ENCODE measurements at regions not wholly inside any gene's neighbourhood (a gene's known extent, or its start where the extent isn't known, plus 50 kb on each side); places are given as distances from the start of the nearest gene placed in this dataset.
A peak's percentile ranks its signal among the peaks of the same experiment; 100 is the strongest.
"Not testable (repeated sequence)": the region's sequence is repeated elsewhere in the genome, so short reads cannot be mapped to it uniquely, and the experiment has no call there.

DNA sequence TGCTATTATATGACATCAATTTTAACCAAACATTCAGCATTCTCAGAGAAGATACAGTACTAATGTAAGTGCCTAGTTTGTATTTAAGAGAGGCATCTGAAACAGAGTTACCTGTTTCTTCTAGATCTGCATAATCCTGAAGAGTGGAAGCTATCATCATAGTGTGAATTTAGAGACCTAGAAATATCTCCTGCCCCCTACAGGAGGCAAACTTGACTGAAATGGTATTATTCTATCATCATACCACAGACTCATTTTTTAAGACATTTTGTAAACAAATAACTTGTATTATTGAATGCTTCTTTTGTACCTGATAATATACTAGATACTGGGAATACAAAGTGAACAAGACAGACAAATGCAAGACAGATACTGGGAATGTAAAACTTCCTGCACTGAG is 216.8 kb upstream of the RPS23 start:
- no peak for DNase-seq (ENCODE audit: low read depth in 2 of 2)

DNA sequence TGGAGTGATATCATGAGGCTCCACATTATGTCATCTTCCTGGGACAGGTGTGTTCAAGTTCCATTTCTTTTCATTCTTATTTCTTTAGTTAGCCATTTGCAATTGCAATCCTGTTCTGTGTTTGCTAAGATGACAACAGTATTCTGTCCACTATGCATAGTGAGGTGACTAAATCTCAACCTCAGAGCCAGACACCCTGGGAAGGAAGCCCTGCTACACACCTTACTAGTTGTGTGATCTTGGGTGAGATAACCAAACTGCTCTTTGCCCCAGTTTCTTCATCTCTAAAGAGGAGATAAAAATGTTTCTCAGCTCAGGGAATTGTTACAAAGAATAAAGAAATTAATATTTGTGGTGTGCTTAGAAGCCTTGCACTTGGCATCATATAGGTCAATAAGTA is 215.1 kb upstream of the RPS23 start:
- DNase-seq (ENCODE audit: low read depth in 2 of 2), result no peak

DNA sequence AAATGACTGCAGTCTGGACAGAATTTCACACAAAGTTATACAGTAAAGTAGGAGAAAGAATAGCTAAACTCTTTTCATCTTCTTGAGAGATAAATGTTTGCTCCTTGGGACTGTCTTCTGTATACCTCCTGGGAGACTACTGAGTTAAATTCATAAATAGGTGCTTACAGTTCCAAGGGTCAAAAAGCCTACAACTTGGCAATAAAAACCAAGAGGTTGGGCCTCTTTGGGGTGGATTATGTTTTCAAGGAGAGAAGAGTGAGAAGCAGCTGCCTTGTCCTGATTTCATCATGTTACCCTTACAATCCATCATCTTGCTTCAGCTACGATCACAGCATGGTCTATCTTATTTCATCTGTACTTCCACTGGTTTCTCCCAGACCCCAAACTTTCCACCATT is 213.2 kb upstream of the RPS23 start:
- DNase-seq (ENCODE audit: low read depth in 2 of 2), result no peak

DNA sequence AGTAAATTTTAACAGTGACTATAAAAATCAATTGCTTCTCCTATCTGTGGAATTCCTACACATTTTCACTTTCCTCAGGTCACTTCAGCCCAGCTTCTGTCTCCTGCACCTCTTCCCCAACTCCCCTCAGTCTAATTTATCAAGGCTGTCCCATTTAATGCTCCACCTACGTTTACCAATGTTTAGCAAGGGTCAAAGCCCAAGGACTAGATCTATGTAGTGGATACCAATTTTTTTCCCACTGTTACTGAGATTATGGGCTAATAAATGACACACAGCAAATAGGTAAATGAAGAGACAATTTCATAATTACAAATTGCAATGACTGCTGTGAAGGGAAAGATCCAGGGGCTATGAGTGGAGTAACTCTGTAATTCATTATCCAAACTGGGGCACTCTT is 211.5 kb upstream of the RPS23 start:
- no peak for DNase-seq (ENCODE audit: low read depth in 2 of 2)

DNA sequence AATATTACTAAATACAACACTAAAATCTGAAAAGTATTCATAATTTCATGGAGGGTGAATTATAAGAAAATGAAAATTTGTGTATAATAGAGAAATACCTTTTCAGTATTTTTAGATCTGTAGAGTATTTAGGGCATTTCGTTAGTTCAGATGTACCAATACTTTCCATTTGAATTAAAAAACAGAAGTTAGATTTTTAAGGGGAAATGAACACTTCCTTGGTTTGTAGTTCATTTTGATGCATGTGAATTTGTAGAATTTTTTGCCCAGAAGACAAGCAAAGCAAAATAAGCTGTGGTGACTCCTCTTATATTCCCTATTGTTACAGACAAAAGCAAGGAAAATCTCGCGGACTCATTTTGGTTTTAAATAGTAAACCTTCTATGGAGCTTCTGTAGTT is 209.0 kb upstream of the RPS23 start:
- no peak for DNase-seq (ENCODE audit: low read depth in 2 of 2)

DNA sequence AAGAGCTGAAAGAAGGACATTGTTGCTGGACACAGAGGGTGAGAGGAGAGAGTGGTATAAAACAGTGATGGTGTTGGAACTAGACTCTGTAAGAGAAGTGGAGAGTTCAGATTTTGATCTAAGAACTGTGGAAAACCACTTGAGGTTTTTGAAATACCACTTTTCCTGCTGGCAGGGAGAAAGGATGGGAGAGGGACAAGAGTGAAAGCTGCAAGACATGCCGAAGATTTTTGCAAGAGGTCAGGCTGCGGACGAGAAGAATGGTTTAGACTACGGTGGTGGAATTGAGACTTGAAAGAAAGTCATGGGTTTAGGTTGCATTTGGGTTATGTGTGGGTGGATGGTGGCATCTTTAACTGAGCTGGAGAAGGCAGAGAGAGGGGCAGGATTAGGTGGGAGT is 202.2 kb upstream of the RPS23 start:
- DNase-seq (ENCODE audit: low read depth in 2 of 2), result no peak

DNA sequence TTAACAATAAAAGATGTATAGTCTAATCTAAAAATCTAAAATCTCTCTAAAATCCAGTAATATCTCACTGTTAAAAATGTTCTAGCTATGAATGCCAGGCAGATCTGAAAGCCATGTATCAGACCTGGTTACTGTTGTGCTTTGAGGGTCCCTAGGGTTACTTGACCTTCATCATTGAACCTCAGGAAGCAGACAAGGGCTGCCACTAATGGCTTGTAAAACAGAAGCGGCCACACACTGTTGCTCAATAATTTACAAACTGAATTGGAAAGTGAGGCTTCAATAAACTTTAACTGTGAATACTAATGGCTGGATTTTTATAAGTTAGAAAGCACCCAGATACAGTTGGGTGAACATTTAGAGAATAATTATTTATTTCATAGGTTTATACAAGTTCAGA is 198.0 kb upstream of the RPS23 start:
- DNase-seq (ENCODE audit: low read depth in 2 of 2), result no peak

DNA sequence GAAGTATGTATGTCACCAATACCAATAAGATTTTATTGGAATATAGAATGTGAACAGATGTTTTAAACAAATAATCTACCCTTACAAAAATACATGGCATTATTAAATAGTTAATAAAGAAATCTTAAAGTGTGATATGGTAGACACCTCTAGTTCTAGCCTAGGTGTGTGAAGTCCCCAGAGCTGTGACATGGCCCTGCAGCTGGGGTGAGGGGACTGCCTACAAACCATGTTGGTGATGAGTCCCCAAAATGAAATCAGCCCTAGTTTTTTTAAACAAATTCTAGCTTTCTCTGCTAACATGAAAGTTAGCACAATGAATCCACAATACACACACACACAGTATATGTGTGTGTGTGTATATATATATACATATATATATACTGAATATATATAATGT is 195.1 kb upstream of the RPS23 start:
- no peak for DNase-seq (ENCODE audit: low read depth in 2 of 2)

DNA sequence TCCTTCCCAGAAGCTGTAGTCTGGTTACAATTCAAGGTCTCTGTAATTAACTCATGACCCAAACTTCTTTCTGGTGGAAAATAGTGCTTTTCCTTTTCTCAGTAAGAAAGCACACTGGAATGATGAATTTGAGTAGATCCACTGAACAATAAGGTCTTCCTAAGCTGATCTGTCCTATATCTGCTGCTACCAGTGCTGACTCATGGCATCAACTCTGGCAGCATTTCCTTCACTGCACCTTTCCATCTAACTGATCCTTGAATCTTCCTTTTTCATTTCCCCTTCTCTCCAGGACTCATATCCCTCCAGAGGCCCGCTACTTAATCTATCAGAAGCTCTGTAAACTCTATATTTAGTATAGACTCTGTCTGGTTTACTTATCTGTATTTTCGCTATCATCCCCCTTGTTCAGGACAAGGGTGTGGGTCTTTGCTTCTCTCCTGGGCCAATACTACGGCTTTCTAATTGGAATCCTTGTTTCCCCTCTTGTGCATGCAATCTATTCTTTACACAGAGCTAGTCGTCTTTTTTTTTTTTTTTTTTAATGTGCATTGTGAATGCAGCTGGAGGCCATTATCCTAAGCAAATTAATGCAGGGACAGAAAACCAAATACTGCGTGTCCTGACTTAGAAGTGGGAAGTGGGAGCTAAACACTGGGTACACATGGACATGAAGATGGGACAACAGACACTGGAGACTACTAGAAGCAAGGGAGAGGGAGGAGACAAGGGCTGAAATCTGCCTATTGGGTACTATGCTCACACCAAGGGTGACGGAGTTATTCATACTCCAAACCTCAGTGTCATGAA is 192.2 kb upstream of the RPS23 start:
- no peak for DNase-seq (ENCODE audit: low read depth in 2 of 2)

DNA sequence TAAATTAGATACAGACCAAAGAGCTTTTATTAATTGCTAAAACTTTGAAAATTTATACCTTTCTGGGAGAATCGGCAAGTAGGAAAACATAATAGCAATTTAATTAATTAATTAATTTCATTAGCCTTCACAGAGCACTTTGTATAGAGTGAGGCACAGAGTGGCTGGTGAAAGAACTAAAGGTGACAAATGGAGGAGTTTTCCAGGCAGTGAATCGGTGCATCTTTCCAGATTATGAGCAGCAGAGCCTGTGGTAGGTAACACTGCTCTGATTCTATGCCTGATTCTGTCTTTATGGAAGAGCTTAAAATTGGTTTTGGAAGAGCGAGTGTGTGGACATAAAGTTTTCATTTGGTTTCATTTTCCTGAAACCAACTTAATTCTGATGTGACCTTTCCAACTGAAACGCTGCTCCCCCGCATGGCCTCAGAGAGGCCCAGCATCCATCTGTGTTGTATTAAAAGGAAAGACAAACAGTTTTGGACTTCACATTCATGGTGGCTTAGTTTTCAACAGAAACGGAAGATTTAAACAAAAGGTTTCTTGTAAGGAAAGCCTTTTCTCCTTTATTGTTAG is 188.9 kb upstream of the RPS23 start:
- DNase-seq (ENCODE audit: low read depth in 2 of 2), result peak; percentile 20

DNA sequence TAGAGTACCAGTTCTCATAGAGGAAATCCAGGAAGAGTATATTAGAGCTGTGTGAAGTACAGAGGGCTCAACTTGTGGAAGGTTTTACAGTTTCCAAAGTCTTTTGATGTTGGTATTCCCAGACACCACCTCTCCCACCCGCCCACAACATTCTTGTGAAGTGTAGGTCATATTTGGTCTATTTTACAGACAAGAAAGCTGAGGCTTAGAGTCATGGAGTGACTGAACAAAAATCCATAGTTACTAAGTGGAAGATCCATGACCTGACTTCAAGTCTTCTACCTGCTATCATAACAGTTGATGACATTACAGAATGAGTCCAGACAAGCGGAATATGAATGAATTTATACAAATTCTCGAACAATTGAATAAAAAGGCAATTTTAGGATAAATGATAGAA is 187.1 kb upstream of the RPS23 start:
- DNase-seq (ENCODE audit: low read depth in 2 of 2), result no peak

DNA sequence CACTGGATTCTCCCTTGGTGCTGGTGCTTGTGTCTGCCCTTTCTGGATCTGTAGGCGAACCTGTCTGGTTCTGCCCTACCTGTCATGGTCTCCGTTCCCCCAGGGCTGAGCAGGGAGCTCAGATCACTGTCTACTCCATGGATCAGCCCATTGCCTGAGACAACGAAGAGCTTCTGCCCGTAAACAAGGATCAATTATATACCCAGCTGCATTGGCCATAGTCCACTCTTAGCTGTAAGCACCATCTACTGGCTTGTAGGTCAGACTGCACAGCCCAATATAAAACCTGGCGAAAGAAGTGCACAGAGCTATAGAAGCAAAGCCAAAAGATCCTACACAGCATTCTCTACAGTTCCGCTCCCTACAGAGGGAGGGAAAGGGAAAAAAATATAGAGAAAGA is 181.5 kb upstream of the RPS23 start:
- DNase-seq (ENCODE audit: low read depth in 2 of 2), result no peak

DNA sequence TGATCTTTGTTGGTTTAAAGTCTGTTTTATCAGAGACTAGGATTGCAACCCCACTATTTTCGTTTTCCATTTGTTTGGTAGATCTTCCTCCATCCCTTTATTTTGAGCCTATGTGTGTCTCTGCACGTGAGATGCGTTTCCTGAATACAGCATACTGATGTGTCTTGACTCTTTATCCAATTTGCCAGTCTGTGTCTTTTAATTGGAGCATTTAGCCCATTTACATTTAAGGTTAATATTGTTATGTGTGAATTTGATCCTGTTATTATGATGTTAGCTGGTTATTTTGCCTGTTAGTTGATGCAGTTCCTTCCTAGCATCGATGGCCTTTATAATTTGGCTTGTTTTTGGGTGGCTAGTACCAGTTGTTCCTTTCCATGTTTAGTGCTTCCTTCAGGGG is 177.2 kb upstream of the RPS23 start:
- DNase-seq (ENCODE audit: low read depth in 2 of 2), result not testable (repeated sequence)

DNA sequence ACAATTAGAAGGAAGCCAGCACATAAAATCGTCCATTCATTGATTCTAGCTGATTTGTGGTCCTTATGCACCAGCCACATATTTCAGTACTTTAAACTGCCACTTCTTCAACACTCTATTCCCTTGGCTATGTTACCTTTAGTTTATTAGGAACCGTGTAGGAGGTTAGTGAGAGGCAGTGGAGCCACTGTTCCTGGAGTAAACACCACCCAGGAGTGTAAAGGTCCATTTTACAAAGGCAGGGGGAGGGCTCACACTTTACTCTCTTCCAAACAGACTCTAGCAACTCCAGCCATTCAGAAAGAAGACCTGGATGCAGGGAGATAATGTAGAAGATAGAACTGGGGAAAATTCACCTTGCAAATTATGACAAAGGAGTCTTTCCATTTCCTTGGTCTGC is 170.2 kb upstream of the RPS23 start:
- no peak for DNase-seq (ENCODE audit: low read depth in 2 of 2)

DNA sequence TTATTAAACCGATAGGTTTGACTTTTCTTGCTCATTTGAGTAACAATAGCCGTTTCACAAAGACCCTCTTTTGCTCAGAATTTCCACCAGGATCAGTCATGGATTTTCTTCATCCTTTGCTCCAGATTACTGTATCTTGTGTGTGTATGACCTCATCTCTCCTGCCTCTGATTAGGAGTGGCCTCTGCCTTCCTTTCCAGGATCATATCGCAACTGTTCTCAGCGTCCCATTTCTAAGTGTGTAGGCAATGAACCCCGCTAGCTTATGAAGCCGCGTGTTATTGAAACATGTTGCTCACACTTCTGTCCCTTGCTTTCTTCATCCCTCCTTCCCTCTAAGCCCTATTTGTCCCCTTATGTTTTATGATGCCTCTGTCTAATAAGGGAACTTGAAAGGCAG is 169.8 kb upstream of the RPS23 start:
- no peak for DNase-seq (ENCODE audit: low read depth in 2 of 2)

DNA sequence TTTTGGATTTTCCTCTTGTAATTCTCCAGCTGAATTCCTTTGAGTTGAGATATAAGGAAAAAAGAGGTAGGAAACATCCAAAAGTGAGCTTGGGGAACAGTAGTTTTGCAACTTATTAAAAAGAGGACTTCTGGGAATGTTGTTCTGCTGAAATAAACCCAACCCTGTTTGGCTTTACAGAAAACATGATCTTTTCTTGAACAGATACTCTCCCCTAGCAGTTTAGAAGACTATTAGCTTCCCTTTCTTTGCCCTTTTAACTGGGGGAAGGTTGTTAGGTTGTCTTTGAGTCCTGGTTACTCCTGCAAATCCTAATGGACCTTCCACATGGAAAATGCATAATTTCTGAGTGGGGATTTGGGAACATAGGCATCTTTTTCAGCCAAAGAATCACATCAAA is 168.7 kb upstream of the RPS23 start:
- peak in 1 of 2 experiments; percentile 8 for DNase-seq (ENCODE audit: low read depth in 2 of 2)

DNA sequence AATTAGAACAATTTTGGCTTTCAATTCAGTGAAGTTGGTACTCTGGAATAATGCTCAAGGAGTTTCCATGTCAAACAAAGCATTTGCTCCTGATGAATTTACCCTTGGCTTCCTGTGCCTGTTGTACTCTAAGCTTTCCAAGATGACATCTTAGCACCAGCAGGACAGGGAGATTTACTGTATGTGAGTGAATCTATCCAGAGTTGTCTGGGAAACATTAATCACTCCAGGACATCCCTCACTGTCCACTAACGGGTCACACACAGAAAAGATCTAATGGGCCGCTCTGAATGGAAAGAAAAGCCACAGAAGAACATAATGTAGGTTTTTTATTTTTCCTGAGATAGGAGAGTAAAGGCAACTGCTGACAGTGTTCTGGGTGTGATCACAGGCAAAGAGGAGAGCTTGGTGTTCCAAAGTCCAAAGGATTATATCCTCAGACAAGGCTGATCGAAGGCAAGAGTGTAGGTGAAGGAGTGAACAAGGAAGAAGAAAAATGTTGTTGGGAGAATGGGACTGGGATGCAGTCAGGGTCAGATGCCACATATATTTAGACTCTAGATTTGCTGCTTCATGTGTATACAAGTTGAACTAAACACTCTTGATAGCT is 167.7 kb upstream of the RPS23 start:
- DNase-seq (ENCODE audit: low read depth in 2 of 2), result no peak

DNA sequence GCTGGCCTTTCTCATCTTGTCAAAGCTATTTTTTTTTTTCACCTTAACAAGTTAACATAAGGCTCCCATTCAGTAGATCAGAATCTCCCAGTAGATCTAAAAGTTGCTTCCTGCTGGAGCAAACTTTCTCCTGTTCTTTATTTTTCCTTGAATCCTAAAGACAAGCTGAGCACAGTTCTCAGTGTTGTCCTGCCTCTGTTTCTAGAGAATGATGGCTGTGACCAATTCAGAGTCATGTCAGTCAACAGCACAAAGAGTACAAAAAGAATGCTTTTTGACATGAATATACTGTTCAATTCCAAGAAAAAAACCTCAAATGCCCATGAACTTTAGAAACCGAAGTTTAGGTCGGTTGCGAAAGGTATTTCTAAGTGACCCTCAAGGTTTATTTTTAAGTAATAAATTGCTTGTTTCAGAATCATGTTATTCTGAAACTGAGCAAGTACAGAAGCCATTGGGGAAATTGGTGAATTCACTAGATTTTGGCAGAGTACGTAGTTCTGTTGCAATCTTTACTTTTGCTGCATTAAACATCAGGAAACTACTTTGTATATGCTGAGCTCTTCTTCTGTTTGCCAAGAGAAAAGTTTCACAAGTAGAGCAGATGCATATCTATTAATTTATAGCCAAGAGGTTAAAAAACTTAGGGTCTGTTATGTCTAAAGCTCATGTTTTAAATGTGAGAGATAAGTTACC is 161.7 kb upstream of the RPS23 start:
- peak in 1 of 2 experiments; percentile 28 for DNase-seq (ENCODE audit: low read depth in 2 of 2)

DNA sequence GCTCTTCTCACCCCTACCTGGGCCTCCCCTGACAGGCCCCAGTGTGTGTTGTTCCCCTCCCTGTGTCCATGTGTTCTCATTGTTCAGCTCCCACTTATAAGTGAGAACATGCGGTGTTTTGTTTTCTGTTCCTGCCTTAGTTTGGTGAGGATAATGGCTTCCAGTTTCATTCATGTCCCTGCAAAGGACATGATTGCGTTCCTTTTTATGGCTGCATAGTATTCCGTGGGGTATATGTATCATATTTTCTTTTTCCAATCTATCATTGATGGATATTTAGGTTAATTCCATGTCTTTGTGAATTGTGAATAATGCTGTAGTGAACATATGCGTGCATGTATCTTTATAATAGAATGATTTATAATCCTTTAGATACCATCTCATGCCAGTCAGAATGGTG is 159.4 kb upstream of the RPS23 start:
- DNase-seq (ENCODE audit: low read depth in 2 of 2), result not testable (repeated sequence)

DNA sequence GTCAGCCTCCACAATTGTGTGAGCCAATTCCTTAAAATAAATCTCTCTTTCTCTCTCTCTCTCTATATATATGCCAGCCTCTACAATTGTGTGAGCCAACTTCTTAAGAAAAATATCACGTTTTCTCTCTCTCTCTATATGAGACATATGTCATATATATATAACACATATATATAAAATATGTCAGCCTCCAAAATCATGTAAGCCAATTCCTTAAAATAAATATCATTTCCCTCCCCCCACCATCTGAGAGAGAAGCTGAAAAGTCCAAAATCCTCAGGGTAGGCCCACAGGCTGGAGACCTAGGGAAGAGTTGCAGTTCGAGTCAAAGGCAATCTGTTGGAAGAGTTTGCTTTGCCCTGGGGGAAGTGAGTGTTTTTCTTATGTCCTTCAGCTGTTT is 158.1 kb upstream of the RPS23 start:
- DNase-seq (ENCODE audit: low read depth in 2 of 2), result no peak

DNA sequence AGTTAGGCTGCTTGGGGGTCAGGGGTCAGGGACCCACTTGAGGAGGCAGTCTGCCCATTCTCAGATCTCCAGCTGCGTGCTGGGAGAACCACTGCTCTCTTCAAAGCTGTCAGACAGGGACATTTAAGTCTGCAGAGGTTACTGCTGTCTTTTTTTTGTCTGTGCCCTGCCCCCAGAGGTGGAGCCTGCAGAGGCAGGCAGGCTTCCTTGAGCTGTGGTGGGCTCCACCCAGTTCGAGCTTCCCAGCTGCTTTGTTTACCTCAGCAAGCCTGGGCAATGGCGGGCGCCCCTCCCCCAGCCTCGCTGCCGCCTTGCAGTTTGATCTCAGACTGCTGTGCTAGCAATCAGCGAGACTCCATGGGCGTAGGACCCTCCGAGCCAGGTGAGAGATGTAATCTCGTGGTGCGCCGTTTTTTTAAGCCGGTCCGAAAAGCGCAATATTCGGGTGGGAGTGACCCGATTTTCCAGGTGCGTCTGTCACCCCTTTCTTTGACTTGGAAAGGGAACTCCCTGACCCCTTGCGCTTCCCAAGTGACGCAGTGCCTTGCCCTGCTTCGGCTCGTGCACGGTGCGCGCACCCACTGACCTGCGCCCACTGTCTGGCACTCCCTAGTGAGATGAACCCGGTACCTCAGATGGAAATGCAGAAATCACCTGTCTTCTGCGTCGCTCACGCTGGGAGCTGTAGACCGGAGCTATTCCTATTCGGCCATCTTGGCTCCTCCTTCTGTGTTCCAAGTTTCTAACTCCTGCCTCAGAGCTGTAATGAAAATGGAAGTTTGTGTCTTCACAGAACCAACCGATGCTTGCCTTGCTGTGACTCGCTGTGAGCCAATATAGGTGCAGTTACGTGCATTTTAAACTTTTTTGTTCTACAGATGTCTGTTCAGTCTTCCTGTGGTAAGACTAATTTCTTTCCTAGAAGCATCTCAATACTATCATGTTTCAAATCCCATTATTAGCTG is 156.8 kb upstream of the RPS23 start:
- not testable (repeated sequence) for DNase-seq (ENCODE audit: low read depth in 2 of 2)
